SK-N-MC (cell line): ENCODE measurements at regions not wholly inside any gene's neighbourhood (a gene's known extent, or its start where the extent isn't known, plus 50 kb on each side); places are given as distances from the start of the nearest gene placed in this dataset.

Experiments
- EZH2 ChIP-seq: fragments of 200-600 bp; sonication (generic); IDR thresholded peaks from one replicate; pipeline ENCODE4 v1.6.1; 2017; ENCODE audit warnings: antibody characterized with exemption
- POLR2AphosphoS5 ChIP-seq: IDR thresholded peaks from 2 replicates; pipeline ENCODE4 v1.6.1; 2012; ENCODE audit warnings: mild to moderate bottlenecking, low read depth, low read length, borderline replicate concordance

- no peak for TF ChIP-seq EZH2
- no peak for TF ChIP-seq POLR2AphosphoS5
These were observed 77.7 kb upstream of the SLCO4A1 start for GRCh38 chr20:62564456-62565245.
